NB4 (cell line): ENCODE measurements at regions not wholly inside any gene's neighbourhood (a gene's known extent, or its start where the extent isn't known, plus 50 kb on each side); places are given as distances from the start of the nearest gene placed in this dataset.

ENCODE experiments used
- DNase-seq: peaks from one replicate; pipeline ENCODE4 v3.0.0; 2010; ENCODE audit warnings: low read depth
- H3K4me3 ChIP-seq: one replicate; pipeline ENCODE4 v1.5.1; 2011; ENCODE audit warnings: mild to moderate bottlenecking, low read depth, low read length, moderate library complexity
- MYC ChIP-seq: IDR thresholded peaks from 2 replicates; pipeline ENCODE4 v1.6.1; 2011; ENCODE audit warnings: low read depth, low read length
- POLR2A ChIP-seq: IDR thresholded peaks from 2 replicates; pipeline ENCODE4 v1.6.1; 2011; ENCODE audit warnings: mild to moderate bottlenecking; ENCODE audit not compliant: insufficient read length; ENCODE audit errors: extremely low read depth
- TF ChIP-seq, protein P1 (sequence below): IDR thresholded peaks from one replicate; pipeline ENCODE4 v1.5.1; 2012; ENCODE audit warnings: low read depth, low read length
- TF ChIP-seq, protein P2 (sequence below): IDR thresholded peaks from 2 replicates; pipeline ENCODE4 v1.6.1; 2011; ENCODE audit warnings: low read depth, low read length

DNA sequence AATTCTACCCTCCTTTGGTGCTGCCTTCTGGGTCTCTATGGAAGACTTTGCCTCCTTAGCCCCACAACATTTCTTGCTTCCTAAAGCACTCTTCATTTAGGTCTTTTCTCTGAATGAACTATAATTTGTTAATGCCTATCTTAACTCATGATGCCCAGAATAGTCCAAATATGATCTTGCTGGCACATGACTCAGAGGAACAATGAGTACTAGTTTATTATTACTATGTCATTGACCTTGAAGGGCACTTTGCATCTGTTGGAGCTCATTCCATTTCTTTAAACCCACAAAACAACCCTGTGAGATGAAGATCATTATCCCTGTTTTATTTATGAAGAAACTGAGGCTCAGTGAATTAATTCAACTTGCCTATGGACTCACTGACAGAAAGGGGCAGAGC lies 320.2 kb upstream of the PLET1 start:
- H3K4me3 ChIP-seq: no peak overlapping the region
- no peak for DNase-seq
- TF ChIP-seq, protein P1, sequence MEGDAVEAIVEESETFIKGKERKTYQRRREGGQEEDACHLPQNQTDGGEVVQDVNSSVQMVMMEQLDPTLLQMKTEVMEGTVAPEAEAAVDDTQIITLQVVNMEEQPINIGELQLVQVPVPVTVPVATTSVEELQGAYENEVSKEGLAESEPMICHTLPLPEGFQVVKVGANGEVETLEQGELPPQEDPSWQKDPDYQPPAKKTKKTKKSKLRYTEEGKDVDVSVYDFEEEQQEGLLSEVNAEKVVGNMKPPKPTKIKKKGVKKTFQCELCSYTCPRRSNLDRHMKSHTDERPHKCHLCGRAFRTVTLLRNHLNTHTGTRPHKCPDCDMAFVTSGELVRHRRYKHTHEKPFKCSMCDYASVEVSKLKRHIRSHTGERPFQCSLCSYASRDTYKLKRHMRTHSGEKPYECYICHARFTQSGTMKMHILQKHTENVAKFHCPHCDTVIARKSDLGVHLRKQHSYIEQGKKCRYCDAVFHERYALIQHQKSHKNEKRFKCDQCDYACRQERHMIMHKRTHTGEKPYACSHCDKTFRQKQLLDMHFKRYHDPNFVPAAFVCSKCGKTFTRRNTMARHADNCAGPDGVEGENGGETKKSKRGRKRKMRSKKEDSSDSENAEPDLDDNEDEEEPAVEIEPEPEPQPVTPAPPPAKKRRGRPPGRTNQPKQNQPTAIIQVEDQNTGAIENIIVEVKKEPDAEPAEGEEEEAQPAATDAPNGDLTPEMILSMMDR: no peak
- TF ChIP-seq POLR2A (no peak), MYC (no peak)
- TF ChIP-seq, protein P2, sequence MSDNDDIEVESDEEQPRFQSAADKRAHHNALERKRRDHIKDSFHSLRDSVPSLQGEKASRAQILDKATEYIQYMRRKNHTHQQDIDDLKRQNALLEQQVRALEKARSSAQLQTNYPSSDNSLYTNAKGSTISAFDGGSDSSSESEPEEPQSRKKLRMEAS: no peak

DNA sequence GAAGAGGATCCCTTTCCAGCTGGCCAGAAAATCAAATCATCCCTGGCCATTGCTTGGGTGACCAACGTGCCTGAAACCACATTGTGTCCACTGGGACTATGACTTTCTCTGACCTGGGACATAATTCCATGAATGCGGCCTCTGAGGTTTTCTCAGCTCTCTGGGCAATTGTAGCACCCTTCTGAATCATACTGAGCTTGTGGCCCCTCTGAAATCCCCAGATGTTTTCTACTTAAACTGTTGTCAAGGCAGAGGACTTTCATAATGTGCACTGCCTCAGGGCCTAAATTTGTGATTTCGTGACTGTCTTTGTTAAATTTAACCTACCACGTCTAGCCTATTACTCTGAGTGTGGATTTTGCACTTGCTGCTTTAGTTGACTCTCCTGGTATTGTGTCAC lies 321.1 kb upstream of the PLET1 start:
- TF ChIP-seq, protein P2: no peak
- TF ChIP-seq MYC (no peak), POLR2A (no peak)
- TF ChIP-seq, protein P1: no peak
- DNase-seq: no peak
- H3K4me3 ChIP-seq: no peak overlapping the region

DNA sequence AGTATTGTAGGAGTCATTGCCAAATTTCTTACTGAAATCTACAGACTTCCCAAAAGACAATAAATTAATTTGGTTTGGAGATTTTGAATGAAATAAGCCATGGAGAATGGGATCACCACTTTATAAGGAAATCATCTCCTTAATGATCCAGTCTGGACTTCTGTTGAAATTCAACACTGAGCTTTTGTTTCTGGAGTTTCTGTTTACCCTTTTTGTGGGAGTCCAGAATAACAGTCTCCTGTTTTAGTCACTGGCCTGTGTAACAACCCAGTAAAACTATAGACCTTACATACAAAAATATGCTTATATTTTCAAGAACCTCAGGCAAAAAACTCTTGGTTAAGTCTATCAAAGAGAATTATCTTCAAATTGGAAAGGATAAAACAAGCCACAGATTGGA lies 321.7 kb upstream of the PLET1 start:
- no peak overlapping the region for H3K4me3 ChIP-seq
- TF ChIP-seq POLR2A: no peak
- TF ChIP-seq, protein P1: no peak
- TF ChIP-seq, protein P2: no peak
- TF ChIP-seq MYC: no peak
- DNase-seq: no peak

DNA sequence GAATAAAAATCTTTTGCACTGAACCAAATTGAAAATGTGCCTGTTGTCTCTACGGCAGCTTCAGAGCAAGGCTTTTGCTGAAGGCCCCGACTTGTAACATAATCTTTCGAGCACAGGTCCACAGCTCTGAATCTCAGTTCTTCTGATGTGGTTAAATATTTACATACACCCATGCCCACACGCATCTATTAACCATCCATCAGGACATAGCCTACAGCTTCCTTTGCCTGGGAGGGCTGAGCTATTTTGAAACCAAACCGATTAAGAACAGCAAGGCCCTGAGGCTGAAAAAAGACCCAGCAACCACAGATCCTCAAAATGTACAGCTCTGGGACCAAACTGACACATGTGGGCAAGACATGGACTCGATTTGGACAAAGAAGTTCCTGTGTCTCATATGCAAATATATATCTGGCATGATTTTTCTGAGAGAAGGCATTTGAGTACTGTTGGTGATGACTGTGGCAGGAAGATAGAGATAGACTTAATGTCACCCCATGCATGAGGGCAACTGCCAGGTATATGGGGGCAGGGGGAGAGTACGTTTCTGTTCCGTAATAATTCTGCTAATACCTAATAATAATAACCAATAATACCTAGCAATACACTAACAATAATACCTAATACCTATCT lies 322.7 kb upstream of the PLET1 start:
- TF ChIP-seq, protein P1: no peak
- H3K4me3 ChIP-seq: no peak overlapping the region
- no peak for DNase-seq

DNA sequence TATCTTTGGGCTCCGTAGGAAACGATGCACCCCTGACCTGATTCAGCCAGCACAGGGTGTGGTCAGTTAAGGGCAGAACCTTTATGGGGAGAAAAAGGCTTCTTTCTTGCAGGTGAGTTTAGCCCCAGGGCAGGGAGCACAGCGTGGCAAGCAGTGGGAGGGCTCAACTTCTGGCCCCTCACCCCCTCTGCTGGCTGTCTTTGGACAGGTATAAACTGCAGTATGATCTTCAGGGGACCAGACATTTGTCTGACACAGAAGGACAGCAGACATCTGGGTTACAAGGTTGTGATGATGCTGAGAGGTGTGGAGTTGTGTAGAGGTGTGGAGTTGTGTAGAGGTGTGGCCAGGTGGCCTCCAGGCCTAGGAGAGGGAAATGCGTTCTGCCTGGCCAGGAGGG lies 324.0 kb upstream of the PLET1 start:
- DNase-seq: peak; percentile 18
- TF ChIP-seq POLR2A: no peak
- TF ChIP-seq MYC: no peak
- TF ChIP-seq, protein P1: peak; percentile 13
- TF ChIP-seq, protein P2: no peak
- H3K4me3 ChIP-seq: no peak overlapping the region

DNA sequence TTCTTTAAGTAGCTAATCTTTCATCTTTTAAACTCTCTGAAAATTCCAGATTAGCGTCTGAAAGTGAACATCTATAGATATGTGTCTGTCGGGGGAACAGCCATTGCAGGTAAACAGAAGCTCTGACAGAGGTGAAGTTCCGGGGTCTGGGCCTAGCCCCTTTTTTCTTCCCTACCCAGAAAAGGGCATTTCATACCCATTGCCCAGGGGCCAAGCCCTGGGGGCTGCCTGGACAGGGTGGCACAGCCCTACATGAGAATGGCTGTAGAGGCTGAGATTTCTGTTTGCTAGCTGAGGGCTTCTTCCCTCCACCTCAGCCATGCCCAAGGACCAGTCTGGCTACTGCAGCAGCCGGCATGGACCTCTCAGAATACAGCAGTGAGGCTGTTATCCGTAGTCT lies 327.0 kb upstream of the PLET1 start:
- H3K4me3 ChIP-seq: no peak overlapping the region
- TF ChIP-seq MYC (no peak), POLR2A (no peak)
- TF ChIP-seq, protein P1: no peak
- TF ChIP-seq, protein P2: no peak
- no peak for DNase-seq
